ENCODE measurements at regions not wholly inside any gene's neighbourhood (a gene's known extent, or its start where the extent isn't known, plus 50 kb on each side); places are given as distances from the start of the nearest gene placed in this dataset.
A peak's percentile ranks its signal among the peaks of the same experiment; 100 is the strongest.

- Mint-ChIP-seq H3K4me3 (no peak overlapping the region), H3K27ac (no peak overlapping the region), H3K4me1 (ENCODE audit: low read depth) (no peaks in the 10 kb centered on the region), H3K36me3 (ENCODE audit: low read depth) (no peaks in the 10 kb centered on the region), H3K27me3 (no peaks in the 10 kb centered on the region), H3K9me3 (no peaks in the 10 kb centered on the region)
- intact Hi-C loops (cut with DNase I, micrococcal nuclease) = no loop called here
- Histone ChIP-seq H3K4me1 (ENCODE audit: insufficient read depth, low read length) (no peaks in the 10 kb centered on the region), H3K27ac (ENCODE audit: low read depth in 1 of 2, low read length in 2 of 2) (no peak overlapping the region), H3K9me3 (ENCODE audit: control insufficient read depth in 1 of 2, insufficient read depth in 1 of 2, low read length in 2 of 2) (peaks cover 0 to 8% of the 10 kb centered on the region in 2 experiments), H3K27me3 (ENCODE audit: control insufficient read depth in 1 of 2, insufficient read depth in 2 of 2, low read length in 2 of 2) (no peaks in the 10 kb centered on the region), H3K36me3 (ENCODE audit: insufficient read depth, low read length) (no peaks in the 10 kb centered on the region), H3K4me3 (ENCODE audit: low read length) (no peak overlapping the region)
- TF ChIP-seq, protein P1, sequence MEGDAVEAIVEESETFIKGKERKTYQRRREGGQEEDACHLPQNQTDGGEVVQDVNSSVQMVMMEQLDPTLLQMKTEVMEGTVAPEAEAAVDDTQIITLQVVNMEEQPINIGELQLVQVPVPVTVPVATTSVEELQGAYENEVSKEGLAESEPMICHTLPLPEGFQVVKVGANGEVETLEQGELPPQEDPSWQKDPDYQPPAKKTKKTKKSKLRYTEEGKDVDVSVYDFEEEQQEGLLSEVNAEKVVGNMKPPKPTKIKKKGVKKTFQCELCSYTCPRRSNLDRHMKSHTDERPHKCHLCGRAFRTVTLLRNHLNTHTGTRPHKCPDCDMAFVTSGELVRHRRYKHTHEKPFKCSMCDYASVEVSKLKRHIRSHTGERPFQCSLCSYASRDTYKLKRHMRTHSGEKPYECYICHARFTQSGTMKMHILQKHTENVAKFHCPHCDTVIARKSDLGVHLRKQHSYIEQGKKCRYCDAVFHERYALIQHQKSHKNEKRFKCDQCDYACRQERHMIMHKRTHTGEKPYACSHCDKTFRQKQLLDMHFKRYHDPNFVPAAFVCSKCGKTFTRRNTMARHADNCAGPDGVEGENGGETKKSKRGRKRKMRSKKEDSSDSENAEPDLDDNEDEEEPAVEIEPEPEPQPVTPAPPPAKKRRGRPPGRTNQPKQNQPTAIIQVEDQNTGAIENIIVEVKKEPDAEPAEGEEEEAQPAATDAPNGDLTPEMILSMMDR (IDR thresholded peaks at IDR 0.05) = no peak
- ChIA-PET CTCF (interaction anchor here (1.5 kb wide), 1 partner anchor 11 kb away, joined by 4 read pairs; no protein-coding TSS in a partner anchor), POLR2A (no interaction called here)
- no peak for ATAC-seq (ENCODE audit: poor library complexity)
- peak in 1 of 14 experiments; percentile 5 for DNase-seq
These were observed 75.3 kb downstream of the MRPS30 start for GRCh38 chr5:44884036-44884435.

- ChIA-PET CTCF (no interaction called here), POLR2A (no interaction called here)
- Histone ChIP-seq H3K27ac (ENCODE audit: low read depth in 1 of 2, low read length in 2 of 2) (no peak overlapping the region), H3K4me3 (ENCODE audit: low read length) (no peak overlapping the region), H3K9me3 (ENCODE audit: control insufficient read depth in 1 of 2, insufficient read depth in 1 of 2, low read length in 2 of 2) (peaks cover 0 to 8% of the 10 kb centered on the region in 2 experiments), H3K27me3 (ENCODE audit: control insufficient read depth in 1 of 2, insufficient read depth in 2 of 2, low read length in 2 of 2) (no peaks in the 10 kb centered on the region), H3K4me1 (ENCODE audit: insufficient read depth, low read length) (no peaks in the 10 kb centered on the region), H3K36me3 (ENCODE audit: insufficient read depth, low read length) (no peaks in the 10 kb centered on the region)
- H3K9me3 Mint-ChIP-seq = peaks cover 4% of the 10 kb centered on the region
- H3K36me3 Mint-ChIP-seq (ENCODE audit: low read depth) = no peaks in the 10 kb centered on the region
- no peak for ATAC-seq (ENCODE audit: poor library complexity)
- H3K27me3 Mint-ChIP-seq = no peaks in the 10 kb centered on the region
- TF ChIP-seq, protein P1 (IDR thresholded peaks at IDR 0.05) = no peak
- no peaks in the 10 kb centered on the region for H3K4me1 Mint-ChIP-seq (ENCODE audit: low read depth)
- H3K27ac Mint-ChIP-seq = no peak overlapping the region
- H3K4me3 Mint-ChIP-seq = no peak overlapping the region
- DNase-seq = no peak
- intact Hi-C loops (cut with DNase I, micrococcal nuclease) = no loop called here
These were observed 77.2 kb downstream of the MRPS30 start for GRCh38 chr5:44885903-44886302.

DNA sequence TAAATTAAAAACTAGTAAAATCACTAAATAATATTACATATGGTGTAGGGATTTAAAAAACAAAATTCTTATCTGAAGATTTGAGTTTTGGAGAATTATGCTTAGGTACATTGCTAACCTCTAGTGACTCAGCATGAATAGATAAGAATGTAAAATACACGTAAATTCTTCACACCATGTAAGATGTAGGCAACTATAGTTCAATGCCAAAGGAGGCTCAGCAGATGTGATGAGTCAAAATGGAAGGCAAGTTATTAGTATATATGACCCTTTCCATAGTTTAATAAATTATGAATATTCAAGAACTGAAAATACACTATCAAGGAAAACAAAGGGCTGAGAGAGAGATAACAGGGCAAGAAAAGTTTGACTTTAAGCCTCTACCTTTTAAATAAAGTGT lies 79.0 kb downstream of the MRPS30 start:
- DNase-seq (no peak), ATAC-seq (ENCODE audit: poor library complexity) (no peak)
- H3K36me3 Mint-ChIP-seq (ENCODE audit: low read depth) = no peaks in the 10 kb centered on the region
- Histone ChIP-seq H3K36me3 (ENCODE audit: insufficient read depth, low read length) (no peaks in the 10 kb centered on the region), H3K27me3 (ENCODE audit: control insufficient read depth in 1 of 2, insufficient read depth in 2 of 2, low read length in 2 of 2) (no peaks in the 10 kb centered on the region), H3K9me3 (ENCODE audit: control insufficient read depth in 1 of 2, insufficient read depth in 1 of 2, low read length in 2 of 2) (peaks cover 0 to 10% of the 10 kb centered on the region in 2 experiments), H3K4me1 (ENCODE audit: insufficient read depth, low read length) (no peaks in the 10 kb centered on the region), H3K27ac (ENCODE audit: low read depth in 1 of 2, low read length in 2 of 2) (no peak overlapping the region), H3K4me3 (ENCODE audit: low read length) (no peak overlapping the region)
- H3K4me1 Mint-ChIP-seq (ENCODE audit: low read depth) = no peaks in the 10 kb centered on the region
- no peaks in the 10 kb centered on the region for H3K27me3 Mint-ChIP-seq
- ChIA-PET CTCF (no interaction called here), POLR2A (no interaction called here)
- intact Hi-C loops (cut with DNase I, micrococcal nuclease) = no loop called here
- TF ChIP-seq, protein P1 (IDR thresholded peaks at IDR 0.05) = no peak
- no peak overlapping the region for H3K4me3 Mint-ChIP-seq
- H3K27ac Mint-ChIP-seq = no peak overlapping the region
- H3K9me3 Mint-ChIP-seq = peaks cover 9% of the 10 kb centered on the region
